ENCODE measurements at regions not wholly inside any gene's neighbourhood (a gene's known extent, or its start where the extent isn't known, plus 50 kb on each side); places are given as distances from the start of the nearest gene placed in this dataset.
"Not testable (repeated sequence)": the region's sequence is repeated elsewhere in the genome, so short reads cannot be mapped to it uniquely, and the experiment has no call there.

- no peak for DNase-seq
- ChIA-PET POLR2A (ENCODE audit: unreplicated experiment) (no interaction called here), CTCF (no interaction called here)
- no peak for TF ChIP-seq EZH2 (IDR thresholded peaks at IDR 0.05; ENCODE audit: low read depth)
- TF ChIP-seq, protein P1, sequence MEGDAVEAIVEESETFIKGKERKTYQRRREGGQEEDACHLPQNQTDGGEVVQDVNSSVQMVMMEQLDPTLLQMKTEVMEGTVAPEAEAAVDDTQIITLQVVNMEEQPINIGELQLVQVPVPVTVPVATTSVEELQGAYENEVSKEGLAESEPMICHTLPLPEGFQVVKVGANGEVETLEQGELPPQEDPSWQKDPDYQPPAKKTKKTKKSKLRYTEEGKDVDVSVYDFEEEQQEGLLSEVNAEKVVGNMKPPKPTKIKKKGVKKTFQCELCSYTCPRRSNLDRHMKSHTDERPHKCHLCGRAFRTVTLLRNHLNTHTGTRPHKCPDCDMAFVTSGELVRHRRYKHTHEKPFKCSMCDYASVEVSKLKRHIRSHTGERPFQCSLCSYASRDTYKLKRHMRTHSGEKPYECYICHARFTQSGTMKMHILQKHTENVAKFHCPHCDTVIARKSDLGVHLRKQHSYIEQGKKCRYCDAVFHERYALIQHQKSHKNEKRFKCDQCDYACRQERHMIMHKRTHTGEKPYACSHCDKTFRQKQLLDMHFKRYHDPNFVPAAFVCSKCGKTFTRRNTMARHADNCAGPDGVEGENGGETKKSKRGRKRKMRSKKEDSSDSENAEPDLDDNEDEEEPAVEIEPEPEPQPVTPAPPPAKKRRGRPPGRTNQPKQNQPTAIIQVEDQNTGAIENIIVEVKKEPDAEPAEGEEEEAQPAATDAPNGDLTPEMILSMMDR (conservative IDR thresholded peaks at IDR 0.05), result no peak
- no peak overlapping the region for H3K4me2 ChIP-seq
- no peaks in the 10 kb centered on the region for H3K9me3 ChIP-seq (ENCODE audit: insufficient read depth, low read depth)
- intact Hi-C loops (cut with micrococcal nuclease; ENCODE audit: unreplicated experiment), result no loop called here
- H3K79me2 ChIP-seq (ENCODE audit: low read depth), result no peaks in the 10 kb centered on the region
- BruUV-seq (replicated peaks), result no TSS peak
- H3K4me1 ChIP-seq (replicated peaks; ENCODE audit: insufficient read depth), result no peaks in the 10 kb centered on the region
- no peak overlapping the region for H2AFZ ChIP-seq
- no peaks in the 10 kb centered on the region for H3K27me3 ChIP-seq (ENCODE audit: insufficient read depth, low read depth)
- no peaks in the 10 kb centered on the region for H3K9me2 ChIP-seq (ENCODE audit: insufficient read depth)
- no peaks in the 10 kb centered on the region for H3K36me3 ChIP-seq (ENCODE audit: low read depth)
- no peaks in the 10 kb centered on the region for H3F3A ChIP-seq (ENCODE audit: insufficient read depth, low read depth)
- no peak overlapping the region for H3K27ac ChIP-seq
- no peaks in the 10 kb centered on the region for H4K20me1 ChIP-seq (ENCODE audit: insufficient read depth)
- H3K4me3 ChIP-seq, result no peak overlapping the region
These were observed 255.2 kb downstream of the PDCD6IP start for GRCh38 chr3:34053626-34054025.

DNA sequence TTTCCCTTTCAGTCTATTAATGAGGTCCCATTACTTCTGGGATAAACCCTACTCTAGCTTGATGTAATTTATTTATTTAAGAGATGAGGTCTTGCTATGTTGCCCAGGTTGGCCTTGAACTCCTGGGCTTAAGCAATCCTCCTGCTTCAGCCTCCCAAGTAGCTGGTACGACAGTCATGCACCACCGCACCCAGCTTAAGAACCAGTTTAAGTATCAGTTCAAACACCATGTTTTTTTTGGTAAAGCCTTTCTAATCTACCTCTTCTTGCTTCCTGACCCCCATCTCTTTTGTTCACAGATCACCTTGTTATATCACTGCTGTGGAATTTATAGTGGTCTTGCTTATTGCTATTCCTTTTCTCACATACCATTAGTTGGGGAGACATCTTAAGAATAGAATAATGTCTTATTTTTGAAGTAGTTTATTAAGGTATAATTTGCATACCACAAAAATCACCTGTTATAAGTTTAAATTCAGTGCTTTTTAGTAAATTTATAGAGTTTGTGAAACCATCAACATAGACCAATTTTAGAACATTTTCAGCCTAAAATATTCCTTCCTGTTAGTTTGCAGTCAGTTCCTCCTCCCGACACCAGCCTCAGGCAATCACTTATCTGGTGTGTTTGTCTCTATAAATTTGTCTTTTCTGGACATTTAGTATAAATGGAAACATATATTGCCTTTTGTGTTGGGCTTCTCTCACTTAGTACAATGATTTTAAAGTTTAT, 257.9 kb downstream of the PDCD6IP start:
- Histone ChIP-seq H3K4me3 (no peak overlapping the region), H3K4me1 (replicated peaks; ENCODE audit: insufficient read depth) (no peaks in the 10 kb centered on the region), H3K9me2 (ENCODE audit: insufficient read depth) (no peaks in the 10 kb centered on the region), H4K20me1 (ENCODE audit: insufficient read depth) (no peaks in the 10 kb centered on the region), H2AFZ (0 out of 2 replicates have a peak overlapping the region, but pooled peaks have one; percentile 16), H3K36me3 (ENCODE audit: low read depth) (no peaks in the 10 kb centered on the region), H3F3A (ENCODE audit: insufficient read depth, low read depth) (no peaks in the 10 kb centered on the region), H3K79me2 (ENCODE audit: low read depth) (no peaks in the 10 kb centered on the region), H3K27ac (no peak overlapping the region), H3K27me3 (ENCODE audit: insufficient read depth, low read depth) (no peaks in the 10 kb centered on the region), H3K9me3 (ENCODE audit: insufficient read depth, low read depth) (no peaks in the 10 kb centered on the region), H3K4me2 (no peak overlapping the region)
- POLR2A ChIA-PET (ENCODE audit: unreplicated experiment), result no interaction called here
- CTCF ChIA-PET, result no interaction called here
- no TSS peak for BruUV-seq (replicated peaks)
- intact Hi-C loops (cut with micrococcal nuclease; ENCODE audit: unreplicated experiment), result no loop called here
- DNase-seq, result no peak
- TF ChIP-seq EZH2 (IDR thresholded peaks at IDR 0.05; ENCODE audit: low read depth), result no peak
- TF ChIP-seq, protein P1 (conservative IDR thresholded peaks at IDR 0.05), result no peak

- DNase-seq, result no peak
- Histone ChIP-seq H3K4me1 (replicated peaks; ENCODE audit: insufficient read depth) (no peaks in the 10 kb centered on the region), H3K9me2 (ENCODE audit: insufficient read depth) (no peaks in the 10 kb centered on the region), H4K20me1 (ENCODE audit: insufficient read depth) (no peaks in the 10 kb centered on the region), H3K36me3 (ENCODE audit: low read depth) (no peaks in the 10 kb centered on the region), H3K4me2 (no peak overlapping the region), H3K9me3 (ENCODE audit: insufficient read depth, low read depth) (no peaks in the 10 kb centered on the region), H3K27ac (no peak overlapping the region), H3F3A (ENCODE audit: insufficient read depth, low read depth) (no peaks in the 10 kb centered on the region), H3K27me3 (ENCODE audit: insufficient read depth, low read depth) (no peaks in the 10 kb centered on the region), H2AFZ (0 out of 2 replicates have a peak overlapping the region, but pooled peaks have one; percentile 16), H3K79me2 (ENCODE audit: low read depth) (no peaks in the 10 kb centered on the region), H3K4me3 (no peak overlapping the region)
- ChIA-PET CTCF (no interaction called here), POLR2A (ENCODE audit: unreplicated experiment) (no interaction called here)
- no peak for TF ChIP-seq EZH2 (IDR thresholded peaks at IDR 0.05; ENCODE audit: low read depth)
- TF ChIP-seq, protein P1 (conservative IDR thresholded peaks at IDR 0.05), result no peak
- intact Hi-C loops (cut with micrococcal nuclease; ENCODE audit: unreplicated experiment), result no loop called here
- BruUV-seq (replicated peaks), result no TSS peak
These were observed 258.5 kb downstream of the PDCD6IP start for GRCh38 chr3:34056951-34057390.

DNA sequence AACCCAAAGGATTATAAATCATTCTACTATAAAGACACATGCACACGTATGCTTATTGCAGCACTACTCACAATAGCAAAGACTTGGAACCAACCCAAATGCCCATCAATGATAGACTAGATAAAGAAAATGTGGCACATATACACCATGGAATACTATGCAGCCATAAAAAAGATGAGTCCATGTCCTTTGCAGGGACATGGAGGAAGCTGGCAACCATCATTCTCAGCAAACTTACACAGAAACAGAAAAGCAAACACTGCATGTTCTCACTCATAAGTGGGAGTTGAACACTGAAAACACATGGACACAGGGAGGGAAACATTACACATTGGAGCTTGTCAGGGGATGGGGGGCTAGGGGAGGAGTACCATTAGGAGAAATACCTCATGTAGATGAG, 262.6 kb downstream of the PDCD6IP start:
- H3K36me3 ChIP-seq (ENCODE audit: low read depth); H3K27ac ChIP-seq; H3K79me2 ChIP-seq (ENCODE audit: low read depth); intact Hi-C loops (cut with micrococcal nuclease; ENCODE audit: unreplicated experiment); DNase-seq; H3K9me2 ChIP-seq (ENCODE audit: insufficient read depth); H4K20me1 ChIP-seq (ENCODE audit: insufficient read depth); H3K4me1 ChIP-seq (replicated peaks; ENCODE audit: insufficient read depth); H3K9me3 ChIP-seq (ENCODE audit: insufficient read depth, low read depth); H3K4me2 ChIP-seq; CTCF ChIA-PET; POLR2A ChIA-PET (ENCODE audit: unreplicated experiment); H3K27me3 ChIP-seq (ENCODE audit: insufficient read depth, low read depth); H3K4me3 ChIP-seq; BruUV-seq (replicated peaks); H2AFZ ChIP-seq; H3F3A ChIP-seq (ENCODE audit: insufficient read depth, low read depth): not testable (repeated sequence)
